H1 (cell line): ENCODE measurements at regions not wholly inside any gene's neighbourhood (a gene's known extent, or its start where the extent isn't known, plus 50 kb on each side); places are given as distances from the start of the nearest gene placed in this dataset.

Source experiments
- CTCF ChIA-PET: fragments of 300-600 bp; sonication (Branson Sonifier 250); formaldehyde crosslinking; loops from one replicate; lab custom pipeline; 2021; ENCODE audit not compliant: partially characterized antibody; lab: Charles Lee
- POLR2A ChIA-PET: fragments of 300-600 bp; sonication (Branson Sonifier 250); formaldehyde crosslinking; loops from one replicate; lab custom pipeline; 2021; ENCODE audit warnings: inconsistent platforms; ENCODE audit not compliant: partially characterized antibody; lab: Charles Lee
- DNase-seq, 2 experiments: peaks; one replicate each; pipeline versions ENCODE4 v3.0.0 to v3.0.0-alpha.2; 2010 to 2022; ENCODE audit warnings: low spot score in 2 of 2, low read depth in 1 of 2, mixed read lengths in 1 of 2
- FAIRE-seq: peaks from 2 replicates; lab custom pipeline; 2011; peaks lifted over from hg19 to GRCh38; lab: Jason Lieb, UNC
- H2AFZ ChIP-seq: 2 replicates; pipeline ENCODE4 v1.8.1; 2012; ENCODE audit warnings: low read length, inconsistent platforms
- H2AK5ac ChIP-seq: 2 replicates; pipeline ENCODE4 v1.6.1; 2013; ENCODE audit warnings: low read depth, low read length
- H2BK120ac ChIP-seq: replicated peaks from 2 replicates; pipeline ENCODE3; 2013; ENCODE audit warnings: low read depth, low read length, inconsistent platforms
- H2BK12ac ChIP-seq: 2 replicates; pipeline ENCODE4 v1.6.1; 2013; ENCODE audit warnings: low read depth, low read length
- H2BK15ac ChIP-seq: 2 replicates; pipeline ENCODE4 v1.6.1; 2013; ENCODE audit warnings: low read length
- H2BK20ac ChIP-seq: 2 replicates; pipeline ENCODE4 v1.6.1; 2013; ENCODE audit warnings: low read length
- H2BK5ac ChIP-seq: 2 replicates; pipeline ENCODE4 v1.6.1; 2013; ENCODE audit warnings: low read depth, low read length
- H3K14ac ChIP-seq: 2 replicates; pipeline ENCODE4 v1.6.1; 2013; ENCODE audit warnings: inconsistent platforms; ENCODE audit not compliant: insufficient read length
- H3K18ac ChIP-seq: 2 replicates; pipeline ENCODE4 v1.6.1; 2013; ENCODE audit warnings: low read length; ENCODE audit errors: extremely low read depth
- H3K23ac ChIP-seq: 2 replicates; pipeline ENCODE4 v1.6.1; 2013; ENCODE audit warnings: inconsistent platforms; ENCODE audit not compliant: insufficient read length
- H3K23me2 ChIP-seq: 2 replicates; pipeline ENCODE4 v1.6.1; 2013; ENCODE audit warnings: low read depth, low read length
- H3K27ac ChIP-seq: 2 replicates; pipeline ENCODE4 v1.6.1; 2011; ENCODE audit warnings: low read depth, low read length, inconsistent platforms
- H3K27me3 ChIP-seq, 4 experiments: replicated peaks in 1 of 4; 1 replicate in 1 of 4; 2 replicates in 3 of 4; pipeline versions ENCODE4 v1.6.1 to v1.8.1; 2011 to 2013; ENCODE audit warnings: low read length in 3 of 4, mild to moderate bottlenecking in 3 of 4, inconsistent platforms in 2 of 4, mixed read lengths in 2 of 4, moderate library complexity in 1 of 4; ENCODE audit not compliant: control insufficient read depth in 3 of 4, insufficient read depth in 3 of 4; ENCODE audit errors: extremely low read depth in 1 of 4
- H3K36me3 ChIP-seq, 4 experiments: 2 replicates each; pipeline versions ENCODE4 v1.6.1 to v1.8.1; 2011 to 2013; ENCODE audit warnings: mild to moderate bottlenecking in 4 of 4, low read length in 3 of 4, moderate library complexity in 2 of 4, control low read depth in 1 of 4, inconsistent platforms in 1 of 4; ENCODE audit not compliant: insufficient read depth in 4 of 4, control insufficient read depth in 2 of 4
- H3K4ac ChIP-seq: replicated peaks from 2 replicates; pipeline ENCODE3; 2013; ENCODE audit warnings: low read length, low read depth, mixed read lengths, inconsistent platforms; ENCODE audit not compliant: insufficient read length
- H3K4me1 ChIP-seq, 4 experiments: replicated peaks in 1 of 4; 1 replicate in 1 of 4; 2 replicates in 3 of 4; pipeline versions ENCODE4 v1.6.1 to v1.8.1; 2011 to 2013; ENCODE audit warnings: low read length in 3 of 4, inconsistent platforms in 2 of 4, mixed read lengths in 1 of 4; ENCODE audit not compliant: insufficient read depth in 4 of 4, control insufficient read depth in 3 of 4
- H3K4me2 ChIP-seq, 2 experiments: 2 replicates each; pipeline versions ENCODE4 v1.6.1 to v1.8.1; 2011 to 2013; ENCODE audit warnings: low read depth in 2 of 2, low read length in 2 of 2, control low read depth in 1 of 2, inconsistent platforms in 1 of 2, mild to moderate bottlenecking in 1 of 2; ENCODE audit not compliant: insufficient read depth in 1 of 2
- H3K4me3 ChIP-seq, 4 experiments: fragments of 200-600, 300-600 bp in 1 of 4; sonication (generic), shearing (Covaris generic), sonication (Bioruptor Twin) in 1 of 4; 2 replicates each; pipeline versions ENCODE4 v1.5.1 to v1.8.1; 2011 to 2016; ENCODE audit warnings: low read length in 4 of 4, low read depth in 3 of 4, control low read depth in 2 of 4, inconsistent platforms in 2 of 4, mild to moderate bottlenecking in 2 of 4, mixed read lengths in 1 of 4, moderate library complexity in 1 of 4; ENCODE audit not compliant: insufficient read depth in 2 of 4; ENCODE audit errors: extremely low read depth in 1 of 4
- H3K56ac ChIP-seq: replicated peaks from 2 replicates; pipeline ENCODE3; 2013; ENCODE audit warnings: low read depth, mild to moderate bottlenecking, mixed read lengths, low read length, inconsistent platforms; ENCODE audit not compliant: insufficient read length
- H3K79me1 ChIP-seq: 2 replicates; pipeline ENCODE4 v1.6.1; 2013; ENCODE audit warnings: low read depth, low read length, control low read depth
- H3K79me2 ChIP-seq, 2 experiments: 2 replicates each; pipeline versions ENCODE4 v1.6.1 to v1.8.1; 2012 to 2013; ENCODE audit warnings: low read length in 2 of 2, mild to moderate bottlenecking in 2 of 2, inconsistent platforms in 1 of 2; ENCODE audit not compliant: insufficient read depth in 2 of 2, control insufficient read depth in 1 of 2
- H3K9ac ChIP-seq, 4 experiments: replicated peaks in 1 of 4; 1 replicate in 1 of 4; 2 replicates in 3 of 4; pipeline versions ENCODE4 v1.6.1 to v1.8.1; 2011 to 2013; ENCODE audit warnings: low read depth in 3 of 4, low read length in 3 of 4, control low read depth in 2 of 4, mild to moderate bottlenecking in 2 of 4, moderate library complexity in 2 of 4, inconsistent platforms in 1 of 4; ENCODE audit errors: extremely low read depth in 1 of 4
- H3K9me3 ChIP-seq, 2 experiments: 2 replicates each; pipeline versions ENCODE4 v1.6.1 to v1.8.1; 2012 to 2013; ENCODE audit warnings: mild to moderate bottlenecking in 2 of 2, moderate library complexity in 2 of 2, control low read depth in 1 of 2, inconsistent platforms in 1 of 2, low read depth in 1 of 2, low read length in 1 of 2, mixed read lengths in 1 of 2; ENCODE audit not compliant: insufficient read depth in 2 of 2
- H4K20me1 ChIP-seq, 2 experiments: replicated peaks in 1 of 2; 2 replicates each; pipeline versions ENCODE3 to v1.8.1; 2011 to 2013; ENCODE audit warnings: inconsistent platforms in 2 of 2, low read length in 2 of 2, mild to moderate bottlenecking in 1 of 2; ENCODE audit not compliant: insufficient read depth in 2 of 2, control insufficient read depth in 1 of 2
- H4K5ac ChIP-seq: 2 replicates; pipeline ENCODE4 v1.6.1; 2013; ENCODE audit warnings: low read length, low read depth, mixed read lengths, inconsistent platforms; ENCODE audit not compliant: insufficient read length
- H4K8ac ChIP-seq: 2 replicates; pipeline ENCODE4 v1.8.0; 2013; ENCODE audit warnings: mild to moderate bottlenecking, moderate library complexity, low read length, inconsistent platforms; ENCODE audit not compliant: insufficient read depth; ENCODE audit errors: extremely low read depth
- H4K91ac ChIP-seq: replicated peaks from 2 replicates; pipeline ENCODE3; 2013; ENCODE audit warnings: low read length, mixed read lengths, inconsistent platforms; ENCODE audit not compliant: insufficient read length
- POLR2A ChIP-seq, 2 experiments: IDR thresholded peaks; 1 replicate in 1 of 2; 2 replicates in 1 of 2; pipeline ENCODE4 v1.6.1; 2011; ENCODE audit warnings: low read depth in 2 of 2, low read length in 2 of 2, mild to moderate bottlenecking in 2 of 2; ENCODE audit errors: control extremely low read depth in 1 of 2
- SIX5 ChIP-seq: IDR thresholded peaks from 2 replicates; pipeline ENCODE4 v1.6.1; 2011; ENCODE audit warnings: mild to moderate bottlenecking, low read depth, low read length
- WGBS, 2 experiments: shearing (Covaris generic) in 1 of 2; methylation state at CpG; one replicate each; pipeline versions ENCODE4 v1.1.6 to v1.1.7; 2013 to 2015; ENCODE audit warnings: low lambda C conversion rate in 2 of 2, mixed read lengths in 2 of 2, inconsistent platforms in 1 of 2, low coverage in 1 of 2, missing lambda C conversion rate in 1 of 2; ENCODE audit not compliant: insufficient replicate concordance in 2 of 2, insufficient coverage in 1 of 2, insufficient read length in 1 of 2; ENCODE audit errors: extremely low coverage in 1 of 2, missing lambda C conversion rate in 1 of 2; 5-methylcytosine and 5-hydroxymethylcytosine counted together

DNA sequence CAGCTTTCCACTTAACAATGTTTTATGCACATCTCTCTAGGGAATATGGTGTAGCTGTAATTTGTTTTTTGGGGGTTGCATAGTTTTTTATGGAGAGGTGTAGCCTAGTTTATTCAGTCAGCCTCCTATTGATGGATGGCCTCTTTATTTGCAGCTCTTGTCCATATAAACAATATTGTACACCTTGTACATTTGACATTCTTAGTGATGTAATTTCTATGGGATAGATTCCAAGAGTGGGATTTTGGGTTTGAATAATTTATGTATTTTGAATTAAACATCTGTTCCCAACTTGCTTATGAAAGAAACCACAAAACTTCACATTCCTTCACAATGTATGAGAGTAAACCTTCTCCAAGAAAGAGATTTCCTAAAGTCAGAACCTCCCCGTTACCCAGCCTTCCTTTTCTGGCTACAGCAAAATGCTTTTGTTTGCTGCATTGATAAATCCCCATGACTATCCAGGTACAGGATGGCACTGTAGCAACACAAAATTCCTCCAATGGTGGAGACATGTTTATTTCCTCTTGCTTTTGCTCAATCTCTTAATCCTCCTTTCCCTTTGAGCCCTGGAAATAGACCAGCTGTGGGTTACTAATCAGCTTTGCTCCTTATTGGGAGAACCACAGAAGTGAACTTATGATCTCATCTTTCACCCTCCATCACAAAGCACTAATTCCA is 58.4 kb upstream of the GALR1 start:
- Histone ChIP-seq H4K20me1 (no peaks in the 10 kb centered on the region), H3K4me3 (no peak overlapping the region), H3K36me3 (no peaks in the 10 kb centered on the region), H3K9ac (no peak overlapping the region), H2AK5ac (no peak overlapping the region), H2BK12ac (no peak overlapping the region), H2BK5ac (no peak overlapping the region), H3K4me1 (no peaks in the 10 kb centered on the region), H3K9me3 (peaks cover 0 to 2% of the 10 kb centered on the region in 2 experiments; a peak in 1 of 4 replicates), H4K8ac (no peak overlapping the region), H3K79me2 (no peaks in the 10 kb centered on the region), H4K91ac (no peak overlapping the region), H3K4me2 (no peak overlapping the region), H3K14ac (no peak overlapping the region), H3K56ac (no peak overlapping the region), H3K27me3 (no peaks in the 10 kb centered on the region), H3K4ac (no peak overlapping the region), H2AFZ (no peak overlapping the region), H2BK15ac (no peak overlapping the region), H4K5ac (no peak overlapping the region), H2BK20ac (no peak overlapping the region), H2BK120ac (no peak overlapping the region), H3K23me2 (no peaks in the 10 kb centered on the region), H3K27ac (no peak overlapping the region), H3K23ac (no peak overlapping the region), H3K79me1 (no peaks in the 10 kb centered on the region), H3K18ac (no peak overlapping the region)
- ChIA-PET POLR2A (no interaction called here), CTCF (interaction anchor here (0.6 to 2.9 kb wide), 5 partner anchors 10 to 192 kb away, joined by 3 to 13 read pairs (median 6); no protein-coding TSS in a partner anchor)
- 89% methylated on average over 1 of the region's 1 CpG; no CpG with 5 or more reads in 1 of the 2 experiments for WGBS, 2 experiments
- TF ChIP-seq POLR2A (IDR thresholded peaks at IDR 0.05; ENCODE audit: control extremely low read depth in 1 of 2, low read depth in 2 of 2, low read length in 2 of 2) (no peak), SIX5 (no peak)
- DNase-seq (no peak), FAIRE-seq (no peak)
